ENCODE measurements at regions not wholly inside any gene's neighbourhood (a gene's known extent, or its start where the extent isn't known, plus 50 kb on each side); places are given as distances from the start of the nearest gene placed in this dataset.

- no peak for TF ChIP-seq SP1 (IDR thresholded peaks at IDR 0.05; ENCODE audit: low read depth, low read length)
- TF ChIP-seq CTCF (IDR thresholded peaks at IDR 0.05; ENCODE audit: control extremely low read depth in 1 of 3, insufficient read depth in 1 of 3, low read depth in 1 of 3, low read length in 3 of 3), result no peak
- no peak for TF ChIP-seq TAF1 (IDR thresholded peaks at IDR 0.05; ENCODE audit: low read depth, low read length)
- no peak for TF ChIP-seq SIN3A (conservative IDR thresholded peaks at IDR 0.05 in 1 of 2, IDR thresholded peaks at IDR 0.05 in 1 of 2; ENCODE audit: low read depth in 1 of 2, low read length in 2 of 2)
- TF ChIP-seq EP300 (IDR thresholded peaks at IDR 0.05; ENCODE audit: borderline replicate concordance in 1 of 2, low read depth in 2 of 2, low read length in 2 of 2), result no peak
- no peak for TF ChIP-seq CEBPB (IDR thresholded peaks at IDR 0.05; ENCODE audit: low read depth, low read length)
- no peak for TF ChIP-seq SIRT6 (IDR thresholded peaks at IDR 0.05; ENCODE audit: low read length)
Measured at GRCh38 chr12:9404469-9405260, 196.5 kb upstream of the PZP start.
